HEK293 (cell line): ENCODE measurements at regions not wholly inside any gene's neighbourhood (a gene's known extent, or its start where the extent isn't known, plus 50 kb on each side); places are given as distances from the start of the nearest gene placed in this dataset.

ENCODE experiments used
- REPIN1 ChIP-seq: fragments of 450-650 bp; formaldehyde crosslinking; IDR thresholded peaks from 2 replicates; pipeline ENCODE4 v1.5.1; 2017; ENCODE audit warnings: missing biosample characterization, missing genetic modification characterization, low read depth
- ZBTB20 ChIP-seq: fragments of 450-650 bp; formaldehyde crosslinking; IDR thresholded peaks from 2 replicates; pipeline ENCODE4 v1.5.1; 2016; ENCODE audit warnings: missing biosample characterization, missing genetic modification characterization

- TF ChIP-seq ZBTB20 (tag by site-specific recombination) (no peak), REPIN1 (no peak)
Measured at GRCh38 chr10:130935897-130936550, 375.5 kb downstream of the TCERG1L start.
